HG02852 (cell line): ENCODE measurements at regions not wholly inside any gene's neighbourhood (a gene's known extent, or its start where the extent isn't known, plus 50 kb on each side); places are given as distances from the start of the nearest gene placed in this dataset.
"Not testable (repeated sequence)": the region's sequence is repeated elsewhere in the genome, so short reads cannot be mapped to it uniquely, and the experiment has no call there.

ENCODE experiments used
- ATAC-seq: cut with Tn5 transposase; IDR thresholded peaks from one replicate; pipeline ENCODE4 v1.9.1; 2021; ENCODE audit warnings: mild to moderate bottlenecking, moderate library complexity; ENCODE audit not compliant: unreplicated experiment

- ATAC-seq = no peak
Observed at GRCh38 chr10:32142646-32143045, 86.4 kb upstream of the KIF5B start.

- ATAC-seq = no peak
Observed at GRCh38 chr10:32141018-32141807, 85.0 kb upstream of the KIF5B start.

GRCh38 chr10:32140403-32140802 is 84.2 kb upstream of the KIF5B start:
- no peak for ATAC-seq

GRCh38 chr10:32139223-32140073 is 83.2 kb upstream of the KIF5B start:
- ATAC-seq = no peak

- ATAC-seq = not testable (repeated sequence)
Observed at GRCh38 chr10:32136927-32137326, 80.7 kb upstream of the KIF5B start.

GRCh38 chr10:32135796-32136195 is 79.6 kb upstream of the KIF5B start:
- ATAC-seq = not testable (repeated sequence)

- ATAC-seq = no peak
Observed at GRCh38 chr10:32132357-32132946, 76.2 kb upstream of the KIF5B start.

GRCh38 chr10:32131388-32131787 is 75.2 kb upstream of the KIF5B start:
- ATAC-seq = no peak

GRCh38 chr10:32130788-32131187 is 74.6 kb upstream of the KIF5B start:
- ATAC-seq = no peak

GRCh38 chr10:32125023-32125422 is 68.8 kb upstream of the KIF5B start:
- ATAC-seq = no peak

- no peak for ATAC-seq
Observed at GRCh38 chr10:32123021-32123420, 66.8 kb upstream of the KIF5B start.

GRCh38 chr10:32121648-32122047 is 65.4 kb upstream of the KIF5B start:
- ATAC-seq = no peak

GRCh38 chr10:32120147-32120546 is 63.9 kb upstream of the KIF5B start:
- no peak for ATAC-seq

- ATAC-seq = no peak
Observed at GRCh38 chr10:32114508-32114907, 58.3 kb upstream of the KIF5B start.

GRCh38 chr10:32112055-32112454 is 55.8 kb upstream of the KIF5B start:
- no peak for ATAC-seq

GRCh38 chr10:32111585-32111984 is 55.4 kb upstream of the KIF5B start:
- ATAC-seq = no peak

GRCh38 chr10:32110790-32111189 is 54.6 kb upstream of the KIF5B start:
- no peak for ATAC-seq

- no peak for ATAC-seq
Observed at GRCh38 chr10:32109603-32110002, 53.4 kb upstream of the KIF5B start.
